ENCODE measurements at regions not wholly inside any gene's neighbourhood (a gene's known extent, or its start where the extent isn't known, plus 50 kb on each side); places are given as distances from the start of the nearest gene placed in this dataset.
"Not testable (repeated sequence)": the region's sequence is repeated elsewhere in the genome, so short reads cannot be mapped to it uniquely, and the experiment has no call there.

- DNase-seq (no peak), ATAC-seq (no peak)
- Mint-ChIP-seq H3K27ac (no peak overlapping the region), H3K27me3 (no peaks in the 10 kb centered on the region), H3K4me3 (no peak overlapping the region), H3K9me3 (ENCODE audit: low read depth) (peaks cover 8% of the 10 kb centered on the region), H3K36me3 (no peaks in the 10 kb centered on the region), H3K4me1 (no peaks in the 10 kb centered on the region)
- CTCF ChIA-PET: no interaction called here
Measured at GRCh38 chr7:69388452-69389137, 209.7 kb upstream of the AUTS2 start.

GRCh38 chr7:69389216-69389615, 209.1 kb upstream of the AUTS2 start:
- no peak for ATAC-seq
- CTCF ChIA-PET: no interaction called here
- no peaks in the 10 kb centered on the region for H3K27me3 Mint-ChIP-seq

GRCh38 chr7:69393912-69394311, 204.4 kb upstream of the AUTS2 start:
- H3K4me3 Mint-ChIP-seq, H3K27ac Mint-ChIP-seq, CTCF ChIA-PET: not testable (repeated sequence)

More at GRCh38 chr7:69389216-69389615, 209.1 kb upstream of the AUTS2 start:
- Mint-ChIP-seq H3K27ac (no peak overlapping the region), H3K9me3 (ENCODE audit: low read depth) (peaks cover 8% of the 10 kb centered on the region), H3K36me3 (no peaks in the 10 kb centered on the region), H3K4me3 (no peak overlapping the region), H3K4me1 (no peaks in the 10 kb centered on the region)
- no peak for DNase-seq

GRCh38 chr7:69395061-69395714, 203.1 kb upstream of the AUTS2 start:
- DNase-seq (no peak), ATAC-seq (no peak)
- Mint-ChIP-seq H3K4me3 (no peak overlapping the region), H3K27ac (no peak overlapping the region), H3K36me3 (no peaks in the 10 kb centered on the region), H3K4me1 (no peaks in the 10 kb centered on the region), H3K27me3 (no peaks in the 10 kb centered on the region), H3K9me3 (ENCODE audit: low read depth) (peaks cover 8% of the 10 kb centered on the region)
- CTCF ChIA-PET: no interaction called here

More at GRCh38 chr7:69393912-69394311, 204.4 kb upstream of the AUTS2 start:
- H3K36me3 Mint-ChIP-seq, H3K4me1 Mint-ChIP-seq, ATAC-seq, H3K27me3 Mint-ChIP-seq, DNase-seq: not testable (repeated sequence)
- H3K9me3 Mint-ChIP-seq (ENCODE audit: low read depth): peaks cover 10% of the 10 kb centered on the region

GRCh38 chr7:69398986-69399385, 199.3 kb upstream of the AUTS2 start:
- ATAC-seq (no peak), DNase-seq (no peak)
- H3K27me3 Mint-ChIP-seq: no peaks in the 10 kb centered on the region
- no peaks in the 10 kb centered on the region for H3K4me1 Mint-ChIP-seq
- H3K4me3 Mint-ChIP-seq: no peak overlapping the region
- peaks cover 4% of the 10 kb centered on the region for H3K9me3 Mint-ChIP-seq (ENCODE audit: low read depth)
- CTCF ChIA-PET: no interaction called here
- no peak overlapping the region for H3K27ac Mint-ChIP-seq
- peaks cover 1% of the 10 kb centered on the region for H3K36me3 Mint-ChIP-seq

GRCh38 chr7:69399401-69399800, 198.9 kb upstream of the AUTS2 start:
- H3K4me3 Mint-ChIP-seq: no peak overlapping the region
- no peak for ATAC-seq
- peaks cover 4% of the 10 kb centered on the region for H3K9me3 Mint-ChIP-seq (ENCODE audit: low read depth)
- H3K4me1 Mint-ChIP-seq: no peaks in the 10 kb centered on the region
- peaks cover 1% of the 10 kb centered on the region for H3K36me3 Mint-ChIP-seq
- DNase-seq: no peak
- H3K27me3 Mint-ChIP-seq: no peaks in the 10 kb centered on the region
- H3K27ac Mint-ChIP-seq: no peak overlapping the region
- CTCF ChIA-PET: no interaction called here

- CTCF ChIA-PET: no interaction called here
- ATAC-seq (no peak), DNase-seq (no peak)
- H3K9me3 Mint-ChIP-seq (ENCODE audit: low read depth): peaks cover 4% of the 10 kb centered on the region
- H3K27me3 Mint-ChIP-seq: no peaks in the 10 kb centered on the region
- peaks cover 1% of the 10 kb centered on the region for H3K36me3 Mint-ChIP-seq
- H3K4me1 Mint-ChIP-seq: no peaks in the 10 kb centered on the region
- H3K4me3 Mint-ChIP-seq: no peak overlapping the region
- H3K27ac Mint-ChIP-seq: no peak overlapping the region
Measured at GRCh38 chr7:69402696-69403095, 195.6 kb upstream of the AUTS2 start.

- Mint-ChIP-seq H3K4me1 (no peaks in the 10 kb centered on the region), H3K36me3 (peaks cover 1% of the 10 kb centered on the region), H3K27ac (no peak overlapping the region), H3K4me3 (no peak overlapping the region), H3K27me3 (no peaks in the 10 kb centered on the region), H3K9me3 (ENCODE audit: low read depth) (peaks cover 3% of the 10 kb centered on the region)
- DNase-seq: no peak
- ATAC-seq: no peak
- CTCF ChIA-PET: no interaction called here
Measured at GRCh38 chr7:69403169-69403568, 195.1 kb upstream of the AUTS2 start.

DNA sequence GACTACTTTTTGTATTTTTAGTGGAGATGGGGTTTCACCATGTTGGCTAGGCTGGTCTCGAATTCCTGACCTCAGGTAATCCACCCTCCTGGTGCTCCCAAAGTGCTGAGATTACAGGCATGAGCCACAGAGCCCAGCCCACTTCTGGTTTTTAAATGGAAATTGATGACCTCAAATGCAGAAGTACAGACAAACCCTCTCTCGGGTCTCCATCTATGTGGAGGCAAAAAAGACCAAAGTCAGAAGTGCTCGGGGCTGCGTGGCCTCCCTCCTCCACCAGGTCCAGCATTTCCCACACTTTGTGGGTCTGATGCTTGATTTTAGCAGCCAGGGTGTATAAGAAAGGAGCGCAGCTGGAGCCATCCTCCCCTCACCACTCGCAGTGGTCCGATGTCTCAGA, 187.3 kb upstream of the AUTS2 start:
- no peaks in the 10 kb centered on the region for H3K36me3 Mint-ChIP-seq

GRCh38 chr7:69411466-69411865, 186.8 kb upstream of the AUTS2 start:
- no peak overlapping the region for H3K27ac Mint-ChIP-seq
- ATAC-seq (no peak), DNase-seq (no peak)
- H3K4me3 Mint-ChIP-seq: no peak overlapping the region
- CTCF ChIA-PET: no interaction called here
- H3K27me3 Mint-ChIP-seq: no peaks in the 10 kb centered on the region
- H3K4me1 Mint-ChIP-seq: peaks cover 2% of the 10 kb centered on the region
- H3K9me3 Mint-ChIP-seq (ENCODE audit: low read depth): peaks cover 14% of the 10 kb centered on the region
- H3K36me3 Mint-ChIP-seq: no peaks in the 10 kb centered on the region

More for the DNA sequence above, 187.3 kb upstream of the AUTS2 start:
- DNase-seq (no peak), ATAC-seq (no peak)
- Mint-ChIP-seq H3K4me1 (peaks cover 2% of the 10 kb centered on the region), H3K27ac (no peak overlapping the region), H3K9me3 (ENCODE audit: low read depth) (peaks cover 14% of the 10 kb centered on the region), H3K27me3 (no peaks in the 10 kb centered on the region), H3K4me3 (no peak overlapping the region)
- CTCF ChIA-PET: no interaction called here

GRCh38 chr7:69412331-69413146, 185.7 kb upstream of the AUTS2 start:
- Mint-ChIP-seq H3K4me3 (no peak overlapping the region), H3K9me3 (ENCODE audit: low read depth) (peaks cover 14% of the 10 kb centered on the region), H3K36me3 (no peaks in the 10 kb centered on the region), H3K27ac (no peak overlapping the region), H3K4me1 (peaks cover 2% of the 10 kb centered on the region), H3K27me3 (no peaks in the 10 kb centered on the region)
- DNase-seq: peak; percentile 40
- peak; percentile 55 for ATAC-seq
- CTCF ChIA-PET: no interaction called here

- H3K36me3 Mint-ChIP-seq: no peaks in the 10 kb centered on the region
- ATAC-seq (no peak), DNase-seq (no peak)
- no peaks in the 10 kb centered on the region for H3K27me3 Mint-ChIP-seq
- peaks cover 23% of the 10 kb centered on the region for H3K9me3 Mint-ChIP-seq (ENCODE audit: low read depth)
- CTCF ChIA-PET: no interaction called here
- no peak overlapping the region for H3K4me3 Mint-ChIP-seq
- peaks cover 2% of the 10 kb centered on the region for H3K4me1 Mint-ChIP-seq
- no peak overlapping the region for H3K27ac Mint-ChIP-seq
Measured at GRCh38 chr7:69414555-69414954, 183.7 kb upstream of the AUTS2 start.

- CTCF ChIA-PET: no interaction called here
- Mint-ChIP-seq H3K27me3 (no peaks in the 10 kb centered on the region), H3K4me1 (no peaks in the 10 kb centered on the region), H3K9me3 (ENCODE audit: low read depth) (peaks cover 18% of the 10 kb centered on the region), H3K27ac (no peak overlapping the region), H3K4me3 (no peak overlapping the region), H3K36me3 (no peaks in the 10 kb centered on the region)
- no peak for ATAC-seq
- DNase-seq: no peak
Measured at GRCh38 chr7:69418869-69419670, 179.2 kb upstream of the AUTS2 start.
